Keratinocyte (primary cell): ENCODE measurements at regions not wholly inside any gene's neighbourhood (a gene's known extent, or its start where the extent isn't known, plus 50 kb on each side); places are given as distances from the start of the nearest gene placed in this dataset.

Source experiments
- CTCF ChIP-seq, 3 experiments: IDR thresholded peaks in 1 of 3; conservative IDR thresholded peaks in 1 of 3; optimal IDR thresholded peaks in 1 of 3; 2 replicates in 2 of 3; 3 replicates in 1 of 3; pipeline versions ENCODE3 to v1.5.1; 2011; ENCODE audit warnings: low read length in 3 of 3, mild to moderate bottlenecking in 3 of 3, moderate library complexity in 2 of 3, control low read depth in 1 of 3, inconsistent platforms in 1 of 3; ENCODE audit not compliant: insufficient read depth in 2 of 3; ENCODE audit errors: extremely low read depth in 1 of 3
- EZH2 ChIP-seq: IDR thresholded peaks from one replicate; pipeline ENCODE4 v1.6.1; 2012; ENCODE audit warnings: inconsistent platforms, mild to moderate bottlenecking, low read length, moderate library complexity

DNA sequence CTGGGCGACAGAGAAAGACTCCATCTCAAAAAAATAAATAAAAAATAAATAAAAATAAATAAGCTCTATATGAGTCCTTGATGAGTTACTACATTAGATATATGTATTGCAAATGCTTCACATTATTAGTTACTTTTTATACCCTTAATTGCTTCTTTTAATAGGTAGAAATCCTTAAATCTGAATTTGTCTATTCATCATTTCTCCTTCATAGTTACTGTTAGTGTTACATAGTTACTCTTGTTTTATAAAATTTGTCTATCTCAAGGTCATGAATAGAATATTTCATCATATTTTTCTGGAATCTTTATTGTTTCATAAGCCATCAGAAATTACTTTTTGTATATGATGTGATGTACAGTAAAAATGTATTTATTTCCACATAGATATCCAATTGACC is 1624.8 kb upstream of the FLRT2 start:
- TF ChIP-seq CTCF (optimal IDR thresholded peaks at IDR 0.05 in 1 of 3, IDR thresholded peaks at IDR 0.05 in 1 of 3, conservative IDR thresholded peaks at IDR 0.05 in 1 of 3; ENCODE audit: extremely low read depth in 1 of 3, insufficient read depth in 2 of 3, low read length in 3 of 3) (no peak), EZH2 (no peak)
